NCI-H510A (cell line): ENCODE measurements at regions not wholly inside any gene's neighbourhood (a gene's known extent, or its start where the extent isn't known, plus 50 kb on each side); places are given as distances from the start of the nearest gene placed in this dataset.

Experiments used
- DNase-seq: peaks from one replicate; lab custom pipeline; 2025; lab: John Stamatoyannopoulos, UW

DNA sequence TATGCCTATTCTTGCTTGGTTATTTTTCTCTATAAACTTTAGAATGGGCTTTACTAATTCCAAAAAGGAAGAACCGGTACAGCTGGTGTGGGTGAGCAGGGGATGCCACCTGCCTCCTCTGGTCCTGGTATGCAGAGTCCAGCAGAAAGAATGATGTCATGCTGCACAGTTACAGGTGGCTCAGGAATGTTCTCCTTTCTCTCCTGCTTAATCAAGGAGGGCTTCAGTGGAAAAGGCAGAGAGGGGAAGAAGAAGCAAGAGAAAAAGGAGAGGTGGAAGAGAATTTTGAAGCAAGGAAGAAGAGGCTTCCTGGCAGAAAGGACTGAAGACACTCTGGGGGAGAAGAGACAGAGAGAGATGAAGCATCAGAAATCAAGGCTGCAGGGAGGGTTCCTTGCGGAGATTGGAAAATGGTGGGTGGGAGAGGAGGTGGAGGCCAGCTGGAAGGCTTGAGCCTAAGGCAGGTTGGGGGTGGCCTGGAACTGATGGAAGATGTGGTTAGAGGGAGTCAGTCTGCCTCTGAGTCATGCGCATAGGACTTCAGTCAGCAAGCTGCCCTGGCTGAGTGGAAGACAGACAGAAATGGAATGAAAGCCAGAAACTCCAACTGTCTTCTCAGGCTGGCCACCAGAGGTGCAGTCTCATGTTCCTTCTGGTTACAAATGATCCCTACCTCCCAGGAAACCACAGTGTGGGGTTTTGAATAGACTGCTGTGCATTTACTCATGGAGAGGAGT lies 64.6 kb upstream of the CRHR1 start:
- no peak for DNase-seq

DNA sequence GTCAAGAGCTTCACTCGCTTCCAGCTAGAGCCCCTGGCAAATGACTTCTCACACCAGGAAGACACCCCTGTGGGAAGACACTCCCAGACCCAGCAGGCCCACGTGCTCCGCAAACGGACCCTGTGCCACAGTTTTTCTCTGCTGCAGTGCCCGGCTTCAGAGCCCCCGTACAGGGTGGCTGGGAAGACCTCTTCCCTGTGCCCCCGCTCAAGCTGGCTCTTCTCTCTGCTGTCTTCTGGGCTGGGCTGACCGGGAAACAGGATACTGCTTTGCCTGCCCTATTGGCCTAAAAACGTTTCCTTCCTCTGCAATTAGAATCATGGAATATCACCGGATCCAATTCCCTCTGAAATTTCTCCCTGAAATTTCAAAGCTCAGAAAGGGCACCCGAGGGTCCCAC lies 63.7 kb upstream of the CRHR1 start:
- no peak for DNase-seq

DNA sequence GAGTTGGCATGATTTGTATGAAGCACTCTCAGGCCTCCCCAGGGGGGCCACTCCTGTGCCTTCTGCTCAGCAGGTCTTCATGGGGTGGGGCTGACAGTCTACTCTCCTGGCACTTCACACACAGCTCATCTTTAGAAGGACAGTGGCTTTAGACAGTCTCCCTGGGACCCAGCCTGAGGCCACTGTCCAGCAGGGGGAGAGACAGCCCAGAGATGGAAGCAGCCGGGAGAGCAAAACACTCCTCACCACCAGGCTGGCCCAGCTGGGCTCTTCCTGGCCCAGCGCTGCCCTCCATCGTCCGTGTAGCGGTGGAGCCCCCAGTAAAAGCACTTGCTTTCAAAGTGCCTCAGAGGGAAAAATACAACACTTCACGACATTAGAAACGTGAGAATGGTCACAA lies 62.0 kb upstream of the CRHR1 start:
- no peak for DNase-seq

DNA sequence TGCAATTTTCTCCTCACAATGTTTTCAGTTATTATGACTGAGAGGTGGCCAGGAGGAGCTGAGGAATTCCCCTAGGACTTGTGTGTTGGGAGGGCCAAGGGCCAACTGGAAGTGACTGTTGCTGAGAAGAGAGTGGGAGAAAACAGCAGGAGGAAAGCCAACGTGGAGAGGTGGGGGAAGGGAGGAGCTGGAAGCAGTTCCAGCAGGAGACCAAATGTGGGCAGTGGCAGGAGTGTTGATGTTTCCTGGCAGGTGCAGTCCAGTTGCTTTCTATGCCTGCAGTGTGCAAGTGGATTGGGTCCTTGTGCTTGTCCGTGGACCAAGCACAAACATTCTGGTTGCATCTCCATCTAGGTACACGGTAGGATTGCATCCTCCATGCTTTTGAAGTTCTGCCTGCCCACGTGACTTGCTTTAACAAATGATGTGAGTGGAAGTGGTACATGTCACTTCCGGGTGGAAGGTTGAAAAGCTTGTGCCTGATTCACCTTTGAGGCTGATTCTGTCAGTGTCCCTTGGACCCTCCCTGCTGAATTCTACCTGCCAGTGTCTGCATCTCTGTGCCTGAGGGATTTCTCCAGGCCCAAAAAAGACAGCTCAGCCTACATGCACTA lies 54.7 kb upstream of the CRHR1 start:
- no peak for DNase-seq

DNA sequence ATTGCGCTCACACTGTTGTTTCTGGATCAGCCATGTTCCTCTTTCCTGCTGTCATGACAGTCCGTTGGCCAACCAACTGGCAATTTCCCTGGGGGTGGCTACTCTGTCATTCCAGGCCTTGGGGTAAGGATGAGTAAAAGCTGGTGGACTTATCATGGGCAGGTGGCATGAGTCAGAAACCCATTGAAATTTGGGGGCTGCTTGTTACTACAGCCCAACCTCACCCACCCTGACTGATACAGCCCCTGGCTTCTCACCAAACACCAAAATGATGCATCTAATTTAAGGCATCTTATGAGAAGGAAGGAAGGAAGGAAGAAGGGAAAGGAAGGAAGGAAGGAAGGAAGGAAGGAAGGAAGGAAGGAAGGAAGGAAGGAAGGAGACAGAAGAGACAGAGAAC lies 53.9 kb upstream of the CRHR1 start:
- DNase-seq, result no peak

DNA sequence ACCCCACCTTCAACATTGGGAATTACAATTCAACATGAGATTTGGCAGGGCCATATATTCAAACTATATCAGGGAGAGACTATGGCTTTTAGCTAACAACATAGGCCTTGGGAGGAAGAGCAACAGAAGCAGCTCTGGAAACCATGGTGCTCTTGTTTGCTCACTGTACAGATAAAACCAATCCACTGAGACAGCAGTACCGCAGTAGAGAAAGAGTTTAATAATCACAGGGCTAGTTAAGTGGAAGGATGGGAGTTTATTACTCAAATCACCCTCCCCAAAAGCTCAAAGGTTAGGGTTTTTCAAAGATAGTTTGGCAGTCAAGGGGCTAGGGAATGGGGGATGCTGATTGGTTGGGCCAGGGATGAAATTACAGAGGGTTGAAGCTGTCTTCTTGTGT lies 52.7 kb upstream of the CRHR1 start:
- no peak for DNase-seq

DNA sequence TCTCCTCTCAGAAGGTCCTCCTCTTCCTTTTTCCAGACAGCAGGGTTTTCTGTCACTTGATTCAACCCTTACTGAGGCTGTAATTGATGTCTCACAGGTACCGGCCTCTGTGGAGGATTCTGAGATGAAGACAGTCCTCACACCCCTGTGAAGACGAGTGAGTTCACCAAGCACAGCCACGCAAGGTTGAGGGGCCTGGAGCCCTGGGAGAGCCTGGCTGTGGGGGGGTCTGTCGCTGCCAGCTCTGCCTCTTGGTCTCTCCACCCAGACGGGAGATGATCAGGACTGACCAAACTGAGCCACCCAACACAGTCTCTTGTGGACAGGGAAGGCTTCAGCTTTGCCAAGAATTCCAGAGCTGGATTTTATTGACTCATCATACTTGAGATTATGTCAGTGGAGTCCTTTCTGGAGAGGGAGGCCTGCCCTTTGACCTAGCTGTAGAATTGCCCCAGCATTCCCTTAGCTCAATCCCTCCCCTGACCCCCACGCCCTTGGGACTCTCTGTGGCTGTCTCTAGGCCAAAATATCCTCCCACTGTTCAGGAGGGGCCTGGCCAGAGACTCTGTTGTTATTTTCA lies 51.1 kb upstream of the CRHR1 start:
- no peak for DNase-seq

DNA sequence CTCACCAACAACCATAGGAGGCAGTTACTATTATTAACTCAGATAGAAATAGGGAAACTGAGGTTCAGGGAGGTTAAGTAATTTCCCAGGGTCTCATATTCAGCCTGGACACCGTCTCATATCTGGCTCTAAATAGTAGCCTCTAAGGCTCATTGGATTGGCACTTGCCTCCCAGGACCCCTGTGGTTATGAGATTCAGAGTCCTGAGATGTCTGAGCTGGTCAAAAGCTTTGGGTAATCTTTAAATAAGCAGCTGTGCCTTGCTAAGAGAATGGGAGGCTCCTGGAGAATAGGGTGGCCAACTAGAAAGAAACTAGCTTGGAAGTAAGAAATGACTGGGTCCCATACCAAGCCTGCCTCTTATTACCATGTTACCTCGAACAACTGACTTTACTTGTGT lies 50.3 kb upstream of the CRHR1 start:
- DNase-seq, result no peak
